Mesenchymal stem cell (in vitro differentiated cells and primary cell): ENCODE measurements at regions not wholly inside any gene's neighbourhood (a gene's known extent, or its start where the extent isn't known, plus 50 kb on each side); places are given as distances from the start of the nearest gene placed in this dataset.
"Not testable (repeated sequence)": the region's sequence is repeated elsewhere in the genome, so short reads cannot be mapped to it uniquely, and the experiment has no call there.

ENCODE experiments used
- DNase-seq: peaks from one replicate; pipeline ENCODE4 v3.0.0-alpha.2; 2013
- H2AFZ ChIP-seq: one replicate; pipeline ENCODE4 v1.6.1; 2013; ENCODE audit warnings: low read depth, mild to moderate bottlenecking, control low read depth, inconsistent platforms, low read length, moderate library complexity
- H2AK5ac ChIP-seq: 2 replicates; pipeline ENCODE4 v1.6.1; 2013; ENCODE audit warnings: low read length, moderate library complexity, mild to moderate bottlenecking, inconsistent platforms; ENCODE audit not compliant: severe bottlenecking
- H2BK120ac ChIP-seq: one replicate; pipeline ENCODE4 v1.6.1; 2013; ENCODE audit warnings: low read depth, mild to moderate bottlenecking, inconsistent platforms, low read length, moderate library complexity
- H2BK12ac ChIP-seq, 2 experiments: one replicate each; pipeline ENCODE4 v1.6.1; 2013; ENCODE audit warnings: inconsistent platforms in 2 of 2, low read length in 2 of 2, mild to moderate bottlenecking in 2 of 2, moderate library complexity in 2 of 2, control low read depth in 1 of 2
- H2BK15ac ChIP-seq: one replicate; pipeline ENCODE4 v1.6.1; 2013; ENCODE audit warnings: mild to moderate bottlenecking, low read depth, inconsistent platforms; ENCODE audit not compliant: poor library complexity, severe bottlenecking
- H2BK5ac ChIP-seq: 2 replicates; pipeline ENCODE4 v1.6.1; 2013; ENCODE audit warnings: low read depth, mild to moderate bottlenecking, low read length, control low read depth, inconsistent platforms; ENCODE audit not compliant: poor library complexity, severe bottlenecking
- H3K14ac ChIP-seq, 2 experiments: one replicate each; pipeline ENCODE4 v1.6.1; 2013; ENCODE audit warnings: inconsistent platforms in 2 of 2, low read length in 2 of 2, control low read depth in 1 of 2, mild to moderate bottlenecking in 1 of 2, moderate library complexity in 1 of 2
- H3K18ac ChIP-seq, 2 experiments: one replicate each; pipeline ENCODE4 v1.6.1; 2013; ENCODE audit warnings: inconsistent platforms in 2 of 2, low read length in 2 of 2, control low read depth in 1 of 2, low read depth in 1 of 2, mild to moderate bottlenecking in 1 of 2
- H3K23ac ChIP-seq, 2 experiments: one replicate each; pipeline ENCODE4 v1.6.1; 2013; ENCODE audit warnings: inconsistent platforms in 2 of 2, low read length in 2 of 2, mild to moderate bottlenecking in 2 of 2, moderate library complexity in 2 of 2, control low read depth in 1 of 2
- H3K27ac ChIP-seq: 2 replicates; pipeline ENCODE4 v1.5.1; 2013; ENCODE audit warnings: mild to moderate bottlenecking, moderate library complexity, low read length, control low read depth, inconsistent platforms; ENCODE audit not compliant: poor library complexity, severe bottlenecking
- H3K27me3 ChIP-seq, 2 experiments: 2 replicates each; pipeline versions ENCODE4 v1.6.1 to v1.7.0; 2013; ENCODE audit warnings: low read length in 2 of 2, mild to moderate bottlenecking in 2 of 2, moderate library complexity in 2 of 2, control low read depth in 1 of 2, inconsistent platforms in 1 of 2; ENCODE audit not compliant: control insufficient read depth in 1 of 2, insufficient read depth in 1 of 2
- H3K36me3 ChIP-seq, 2 experiments: 2 replicates each; pipeline versions ENCODE4 v1.6.1 to v1.7.0; 2013; ENCODE audit warnings: low read length in 2 of 2, control low read depth in 1 of 2, inconsistent platforms in 1 of 2, low read depth in 1 of 2, mild to moderate bottlenecking in 1 of 2; ENCODE audit not compliant: insufficient read depth in 2 of 2, control insufficient read depth in 1 of 2
- H3K4ac ChIP-seq, 2 experiments: one replicate each; pipeline ENCODE4 v1.6.1; 2013; ENCODE audit warnings: inconsistent platforms in 2 of 2, low read length in 2 of 2, mild to moderate bottlenecking in 2 of 2, moderate library complexity in 2 of 2, control low read depth in 1 of 2, low read depth in 1 of 2
- H3K4me1 ChIP-seq: 2 replicates; pipeline ENCODE4 v1.6.1; 2013; ENCODE audit warnings: low read depth, low read length, control low read depth; ENCODE audit not compliant: control insufficient read depth, insufficient read depth
- H3K4me2 ChIP-seq: 2 replicates; pipeline ENCODE4 v1.6.1; 2013; ENCODE audit warnings: low read length, mild to moderate bottlenecking, inconsistent platforms; ENCODE audit not compliant: poor library complexity, severe bottlenecking
- H3K4me3 ChIP-seq, 2 experiments: 2 replicates each; pipeline versions ENCODE4 v1.5.1 to v1.7.0; 2013; ENCODE audit warnings: low read length in 2 of 2, mild to moderate bottlenecking in 2 of 2, control low read depth in 1 of 2, low read depth in 1 of 2; ENCODE audit not compliant: insufficient read depth in 1 of 2
- H3K79me1 ChIP-seq: replicated peaks from 2 replicates; pipeline ENCODE4 v1.6.1; 2013; ENCODE audit warnings: mild to moderate bottlenecking, control low read depth, low read length, inconsistent platforms; ENCODE audit not compliant: poor library complexity, severe bottlenecking
- H3K9ac ChIP-seq: 2 replicates; pipeline ENCODE4 v1.7.0; 2013; ENCODE audit warnings: mild to moderate bottlenecking, low read length, moderate library complexity
- H3K9me3 ChIP-seq: 2 replicates; pipeline ENCODE4 v1.7.0; 2013; ENCODE audit warnings: mild to moderate bottlenecking, low read length; ENCODE audit not compliant: control insufficient read depth
- H4K8ac ChIP-seq: one replicate; pipeline ENCODE4 v1.6.1; 2013; ENCODE audit warnings: inconsistent platforms, mild to moderate bottlenecking, low read length, moderate library complexity
- H4K91ac ChIP-seq: one replicate; pipeline ENCODE4 v1.6.1; 2013; ENCODE audit warnings: mild to moderate bottlenecking, low read length, inconsistent platforms
- WGBS: methylation state at CpG from one replicate; pipeline ENCODE4 v1.1.7; 2013; ENCODE audit warnings: mixed read lengths; 5-methylcytosine and 5-hydroxymethylcytosine counted together

- no peak overlapping the region for H2BK120ac ChIP-seq
- no peak for DNase-seq
- no peak overlapping the region for H3K14ac ChIP-seq
- H2BK12ac ChIP-seq = no peak overlapping the region
- no peak overlapping the region for H3K9ac ChIP-seq
- H3K4me1 ChIP-seq = no peaks in the 10 kb centered on the region
- no peak overlapping the region for H4K91ac ChIP-seq
- no peak overlapping the region for H3K27ac ChIP-seq
- no peak overlapping the region for H3K18ac ChIP-seq
- no peak overlapping the region for H2AK5ac ChIP-seq
- H3K4me3 ChIP-seq = no peak overlapping the region
- H3K79me1 ChIP-seq = no peaks in the 10 kb centered on the region
- no peak overlapping the region for H3K23ac ChIP-seq
- no peak overlapping the region for H3K4ac ChIP-seq
- H2BK15ac ChIP-seq = no peak overlapping the region
- H3K36me3 ChIP-seq = no peaks in the 10 kb centered on the region
- no peak overlapping the region for H4K8ac ChIP-seq
- H3K4me2 ChIP-seq = no peak overlapping the region
- no peak overlapping the region for H2BK5ac ChIP-seq
- no peak overlapping the region for H2AFZ ChIP-seq
- 93% methylated on average over 2 of the region's 2 CpGs for WGBS
- H3K27me3 ChIP-seq = peaks cover 0 to 29% of the 10 kb centered on the region in 2 experiments
- no peaks in the 10 kb centered on the region for H3K9me3 ChIP-seq
These were observed 122.5 kb upstream of the CDK13 start for GRCh38 chr7:39827571-39827970.

- no peaks in the 10 kb centered on the region for H3K4me1 ChIP-seq
- H3K4ac ChIP-seq = no peak overlapping the region
- H2BK15ac ChIP-seq = no peak overlapping the region
- no peak for DNase-seq
- no peaks in the 10 kb centered on the region for H3K79me1 ChIP-seq
- H3K36me3 ChIP-seq = no peaks in the 10 kb centered on the region
- H3K27ac ChIP-seq = no peak overlapping the region
- H3K14ac ChIP-seq = no peak overlapping the region
- no peaks in the 10 kb centered on the region for H3K9me3 ChIP-seq
- no peak overlapping the region for H3K23ac ChIP-seq
- no peak overlapping the region for H3K4me2 ChIP-seq
- H3K9ac ChIP-seq = no peak overlapping the region
- no peak overlapping the region for H2AK5ac ChIP-seq
- H3K27me3 ChIP-seq = peaks cover 0 to 34% of the 10 kb centered on the region in 2 experiments
- H3K4me3 ChIP-seq = no peak overlapping the region
- no peak overlapping the region for H4K8ac ChIP-seq
- WGBS = 84% methylated on average over 2 of the region's 2 CpGs
- H2BK120ac ChIP-seq = no peak overlapping the region
- H2AFZ ChIP-seq = no peak overlapping the region
- no peak overlapping the region for H4K91ac ChIP-seq
- H3K18ac ChIP-seq = no peak overlapping the region
- H2BK5ac ChIP-seq = no peak overlapping the region
- no peak overlapping the region for H2BK12ac ChIP-seq
These were observed 121.0 kb upstream of the CDK13 start for GRCh38 chr7:39829028-39829427.

GRCh38 chr7:39832519-39833085 lies 117.5 kb upstream of the CDK13 start:
- no peaks in the 10 kb centered on the region for H3K79me1 ChIP-seq

GRCh38 chr7:39833180-39833799 lies 116.8 kb upstream of the CDK13 start:
- under 1% methylated on average over 52 of the region's 71 CpGs for WGBS
- not testable (repeated sequence) for H3K9me3 ChIP-seq, H3K79me1 ChIP-seq, H3K23ac ChIP-seq, H4K91ac ChIP-seq, H3K36me3 ChIP-seq, H3K4me1 ChIP-seq, H4K8ac ChIP-seq, H2AK5ac ChIP-seq, H3K14ac ChIP-seq, H3K27ac ChIP-seq, H2BK120ac ChIP-seq, H2BK5ac ChIP-seq, H3K18ac ChIP-seq, H2BK12ac ChIP-seq, H2BK15ac ChIP-seq, H3K4ac ChIP-seq
- Histone ChIP-seq H3K27me3 (peaks cover 0 to 24% of the 10 kb centered on the region in 2 experiments), H2AFZ (peak overlapping the region; percentile 42), H3K4me2 (peak overlapping the region; percentile 86), H3K9ac (peak overlapping the region; percentile 56), H3K4me3 (peak overlapping the region; percentile 56 to 76)
- DNase-seq = peak; percentile 48

More at GRCh38 chr7:39832519-39833085, 117.5 kb upstream of the CDK13 start:
- H4K91ac ChIP-seq = no peak overlapping the region
- no peak overlapping the region for H3K27ac ChIP-seq
- no peak overlapping the region for H3K4me3 ChIP-seq
- H3K4ac ChIP-seq = no peak overlapping the region
- no peak overlapping the region for H2BK12ac ChIP-seq
- no peaks in the 10 kb centered on the region for H3K9me3 ChIP-seq
- H2AFZ ChIP-seq = no peak overlapping the region
- no peak overlapping the region for H3K4me2 ChIP-seq
- H3K4me1 ChIP-seq = no peaks in the 10 kb centered on the region
- no peak overlapping the region for H3K14ac ChIP-seq
- no peak overlapping the region for H2BK15ac ChIP-seq
- H3K36me3 ChIP-seq = no peaks in the 10 kb centered on the region
- H2BK5ac ChIP-seq = no peak overlapping the region
- H3K9ac ChIP-seq = no peak overlapping the region
- H2BK120ac ChIP-seq = no peak overlapping the region
- peaks cover 0 to 24% of the 10 kb centered on the region in 2 experiments for H3K27me3 ChIP-seq
- H3K18ac ChIP-seq = no peak overlapping the region
- no peak for DNase-seq
- no peak overlapping the region for H4K8ac ChIP-seq
- H3K23ac ChIP-seq = no peak overlapping the region
- H2AK5ac ChIP-seq = no peak overlapping the region
- WGBS = no CpG with 5 or more reads among the region's 3 CpGs
